DOHH2 (cell line): ENCODE measurements at regions not wholly inside any gene's neighbourhood (a gene's known extent, or its start where the extent isn't known, plus 50 kb on each side); places are given as distances from the start of the nearest gene placed in this dataset.

Source experiments
- CTCF ChIP-seq: fragments of 200-600 bp; sonication (generic); IDR thresholded peaks from one replicate; pipeline ENCODE4 v1.5.1; 2014; ENCODE audit warnings: antibody characterized with exemption, mild to moderate bottlenecking, low read depth, low read length; ENCODE audit not compliant: poor library complexity, severe bottlenecking
- EZH2phosphoT487 ChIP-seq: fragments of 200-600 bp; sonication (generic); IDR thresholded peaks from 2 replicates; pipeline ENCODE4 v1.6.1; 2017; ENCODE audit warnings: borderline replicate concordance, mild to moderate bottlenecking, antibody characterized with exemption, low read length, moderate library complexity, mixed read lengths

- TF ChIP-seq CTCF (no peak), EZH2phosphoT487 (no peak)
These were observed 745.6 kb downstream of the VGLL3 start for GRCh38 chr3:86245360-86245759.
